ENCODE measurements at regions not wholly inside any gene's neighbourhood (a gene's known extent, or its start where the extent isn't known, plus 50 kb on each side); places are given as distances from the start of the nearest gene placed in this dataset.
"Not testable (repeated sequence)": the region's sequence is repeated elsewhere in the genome, so short reads cannot be mapped to it uniquely, and the experiment has no call there.

DNA sequence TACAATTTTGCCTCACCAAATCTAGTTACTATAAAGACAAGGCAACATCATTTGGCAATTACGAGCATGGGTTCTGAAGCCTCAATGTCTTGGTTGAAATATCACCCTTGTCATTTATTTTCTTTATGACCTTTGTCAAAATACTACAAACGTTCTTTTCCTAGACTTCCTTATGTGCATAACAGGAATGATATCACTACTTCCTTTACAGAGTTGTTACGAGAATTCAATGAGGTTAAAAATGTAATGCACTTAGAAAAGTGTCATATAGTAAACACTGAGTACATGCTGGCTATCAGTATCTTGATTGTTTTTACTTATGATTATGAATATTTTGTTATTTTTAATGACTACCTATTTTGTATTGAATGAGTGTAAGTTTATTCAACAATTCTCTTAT lies 640.9 kb upstream of the CCNG1 start:
- DNase-seq (ENCODE audit: low read depth): no peak

DNA sequence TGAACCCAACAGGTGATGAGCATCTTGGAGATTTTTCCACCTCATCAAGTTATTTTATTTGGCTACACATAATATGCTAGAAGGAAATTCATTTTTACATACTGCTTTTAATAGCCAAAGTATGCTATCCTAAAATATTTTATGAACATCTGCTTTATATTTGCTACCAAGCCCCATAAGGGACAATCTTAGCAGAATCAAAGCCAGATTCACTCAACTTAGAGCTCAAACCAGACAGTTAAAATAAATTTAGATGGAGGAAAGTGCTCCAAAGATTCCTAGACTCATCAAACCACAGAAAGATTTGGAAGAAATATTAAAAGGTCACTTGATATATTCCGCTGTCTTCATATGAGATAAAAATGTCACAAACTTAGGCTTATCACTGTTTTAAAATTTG lies 637.1 kb upstream of the CCNG1 start:
- no peak for DNase-seq (ENCODE audit: low read depth)

DNA sequence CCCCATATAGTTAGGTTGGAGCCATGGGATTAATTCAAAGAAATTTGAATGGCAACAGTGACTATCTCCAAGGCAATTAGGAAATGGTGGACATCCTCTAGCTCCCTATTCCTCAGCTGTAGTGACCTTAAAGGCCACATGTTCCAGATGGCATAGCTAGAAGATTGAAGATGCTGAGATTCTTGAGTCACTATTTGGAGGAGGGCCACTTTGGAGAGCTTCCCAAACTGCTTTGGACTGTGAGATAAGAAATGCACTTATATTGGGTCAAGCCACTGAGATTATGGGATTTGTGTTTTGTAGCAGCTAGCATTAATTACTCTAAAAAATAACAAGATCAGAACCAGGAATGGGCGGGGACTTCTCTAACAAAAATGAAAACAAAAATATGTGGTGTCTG lies 636.2 kb upstream of the CCNG1 start:
- DNase-seq (ENCODE audit: low read depth): no peak

DNA sequence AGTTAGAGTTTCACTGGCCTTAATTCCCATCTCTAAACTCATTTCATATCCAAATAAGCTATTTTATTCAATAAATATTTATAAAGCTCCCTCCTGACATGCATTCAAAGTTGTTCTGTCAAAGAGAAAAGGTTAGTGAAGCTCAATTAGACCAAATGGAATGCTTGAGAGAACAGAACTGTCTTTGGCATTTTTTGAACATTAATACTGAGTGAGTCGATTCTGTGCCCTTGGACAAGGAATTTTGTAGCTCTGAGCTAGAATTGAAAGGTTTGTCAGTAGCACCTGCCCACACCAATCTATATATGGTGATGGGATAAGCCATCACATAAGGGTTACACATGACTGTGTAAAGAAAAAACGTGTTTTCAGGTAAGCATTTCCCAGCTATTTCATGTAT lies 631.2 kb upstream of the CCNG1 start:
- DNase-seq (ENCODE audit: low read depth): no peak

DNA sequence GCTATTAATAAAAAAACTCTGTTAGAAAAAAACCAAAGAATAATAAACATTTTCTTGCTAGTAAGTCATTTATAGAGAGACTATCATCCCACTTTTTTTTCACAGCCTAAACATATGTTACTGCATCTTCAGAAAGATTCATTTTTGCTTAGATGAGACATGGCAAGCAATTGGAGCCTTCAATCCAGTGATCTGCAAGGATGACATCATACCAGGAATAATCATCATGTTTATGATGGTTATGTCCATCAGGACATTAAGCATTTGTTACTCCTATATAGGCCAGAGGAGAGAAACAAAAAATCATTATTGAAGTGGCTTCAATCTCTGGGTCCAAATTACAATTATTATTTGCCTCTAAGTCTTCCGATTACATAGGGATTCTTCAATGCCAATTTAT lies 626.3 kb upstream of the CCNG1 start:
- DNase-seq (ENCODE audit: low read depth): no peak

DNA sequence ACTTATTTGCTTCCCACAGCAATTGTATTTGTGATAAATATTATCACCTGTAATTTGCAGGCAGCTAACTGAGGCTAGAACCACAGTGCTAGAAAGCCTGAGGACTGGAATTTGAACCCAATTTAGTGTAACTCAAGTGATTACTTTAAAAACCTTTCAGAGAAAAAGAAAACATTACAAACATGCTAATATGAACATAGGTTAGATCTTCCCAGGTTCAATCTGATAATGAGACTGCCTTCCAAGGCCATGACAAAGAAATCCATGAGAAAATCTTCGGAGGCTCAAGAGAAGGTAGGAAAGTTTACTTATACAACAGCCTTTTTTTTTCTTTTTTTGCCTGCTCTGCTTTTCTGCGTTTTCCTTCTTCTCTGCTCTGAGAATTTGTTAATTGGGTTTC lies 620.6 kb upstream of the CCNG1 start:
- no peak for DNase-seq (ENCODE audit: low read depth)

DNA sequence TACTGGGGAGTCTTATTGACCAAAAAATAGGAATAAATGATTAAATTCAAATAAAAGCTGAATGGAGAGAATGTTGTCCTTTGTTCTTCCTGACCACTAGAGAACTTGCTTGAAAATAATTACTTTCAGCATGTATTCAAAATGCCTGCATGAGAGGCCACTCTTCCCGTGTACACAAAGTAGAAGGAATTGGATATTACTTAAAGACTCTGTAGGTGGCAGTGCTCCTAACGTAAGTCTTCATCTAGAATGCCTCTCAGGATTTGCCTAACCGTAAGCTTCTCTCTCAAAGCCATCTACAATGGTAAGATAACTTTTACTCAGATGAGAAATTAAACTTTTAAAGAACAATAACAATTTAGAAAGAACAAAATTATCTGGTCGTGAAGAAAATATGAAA lies 620.0 kb upstream of the CCNG1 start:
- DNase-seq (ENCODE audit: low read depth): no peak

DNA sequence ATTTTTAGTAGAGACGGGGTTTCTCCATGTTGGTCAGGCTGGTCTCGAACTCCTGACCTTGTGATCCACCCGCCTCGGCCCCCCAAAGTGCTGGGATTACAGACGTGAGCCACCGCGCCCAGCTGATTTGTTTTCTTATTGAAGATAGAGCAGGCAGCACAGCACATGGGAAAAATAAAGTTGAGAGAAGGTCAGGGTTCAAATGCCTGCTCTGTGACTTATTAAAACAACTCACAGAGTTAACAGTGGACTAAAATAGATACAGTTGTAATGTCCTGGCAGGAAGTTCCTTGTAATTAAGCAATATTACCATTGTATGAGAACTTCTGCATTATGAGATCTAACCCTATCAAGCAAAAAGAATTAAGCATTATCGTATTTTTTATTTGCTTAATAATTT lies 615.7 kb upstream of the CCNG1 start:
- not testable (repeated sequence) for DNase-seq (ENCODE audit: low read depth)

DNA sequence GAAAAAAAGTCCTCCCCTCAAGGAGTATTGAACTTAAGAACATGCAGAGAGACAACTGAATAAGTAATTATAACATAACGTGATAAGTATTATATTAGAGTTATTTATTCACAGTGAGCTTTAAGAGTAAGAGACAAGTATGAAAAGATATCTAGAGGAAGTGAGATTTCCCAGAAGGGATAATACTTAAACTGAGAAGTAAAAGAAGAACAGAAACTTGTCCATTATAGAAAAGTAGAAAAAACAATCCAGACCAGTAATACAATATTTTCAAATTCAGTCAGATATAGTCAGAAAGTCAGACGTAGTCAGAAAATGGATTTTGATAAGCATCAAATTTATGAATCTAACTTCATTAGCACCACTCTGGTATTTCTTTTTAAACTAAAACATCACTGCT lies 613.0 kb upstream of the CCNG1 start:
- DNase-seq (ENCODE audit: low read depth): no peak

DNA sequence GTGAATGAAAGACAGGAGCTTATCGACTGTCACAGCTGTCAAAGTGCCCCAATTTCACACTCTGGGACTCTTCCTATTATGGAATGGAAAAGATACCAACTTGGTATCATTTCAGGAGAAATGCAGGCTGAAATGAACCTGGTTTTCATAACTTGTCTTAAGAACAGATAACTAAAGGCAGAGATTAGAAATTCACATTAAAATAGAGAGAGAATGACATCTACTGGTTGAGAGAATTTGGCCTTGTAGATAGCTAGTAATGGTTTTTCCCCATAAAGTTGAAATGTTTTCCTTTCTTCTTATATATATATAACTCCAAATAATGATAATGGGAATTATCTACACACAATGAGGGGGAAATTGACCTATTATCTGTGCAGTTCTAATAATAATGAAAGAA lies 600.2 kb upstream of the CCNG1 start:
- no peak for DNase-seq (ENCODE audit: low read depth)

DNA sequence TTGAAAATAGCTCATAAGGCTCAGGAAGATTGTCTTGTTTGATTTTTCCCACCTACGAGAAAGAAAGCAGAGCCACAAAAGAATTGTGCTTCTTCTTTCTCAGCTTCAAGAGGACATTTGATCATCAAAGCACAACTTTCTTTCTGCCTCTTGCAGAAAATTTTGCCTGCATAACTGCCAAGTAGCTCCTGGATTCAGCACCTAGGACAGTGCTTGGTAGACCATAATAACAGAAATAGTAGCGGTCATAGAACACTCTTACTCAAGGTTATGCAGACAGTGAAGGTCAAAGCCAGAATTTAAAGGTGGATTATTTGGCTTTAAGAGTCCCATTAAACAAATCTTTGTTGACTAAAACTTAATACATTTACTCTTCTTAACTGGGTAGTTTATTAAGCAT lies 594.7 kb upstream of the CCNG1 start:
- DNase-seq (ENCODE audit: low read depth): no peak

DNA sequence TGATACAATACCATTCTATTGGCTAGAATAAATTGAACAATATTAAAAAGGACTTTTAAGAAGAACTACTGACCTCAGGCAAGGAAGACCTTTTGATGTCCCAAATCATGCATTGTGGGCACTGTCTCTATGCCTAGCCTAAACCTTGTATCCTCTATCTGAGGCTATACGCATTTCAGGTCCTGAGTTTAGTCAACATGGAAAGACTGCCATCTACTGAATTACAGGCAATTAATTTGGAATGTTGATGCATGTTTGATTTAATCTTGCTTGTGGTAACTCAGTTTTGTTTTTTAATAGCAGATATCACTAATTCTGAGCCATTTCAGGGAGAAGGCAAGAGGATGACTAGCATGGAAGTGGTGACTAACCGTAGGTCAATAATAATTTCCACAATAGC lies 585.3 kb upstream of the CCNG1 start:
- no peak for DNase-seq (ENCODE audit: low read depth)

DNA sequence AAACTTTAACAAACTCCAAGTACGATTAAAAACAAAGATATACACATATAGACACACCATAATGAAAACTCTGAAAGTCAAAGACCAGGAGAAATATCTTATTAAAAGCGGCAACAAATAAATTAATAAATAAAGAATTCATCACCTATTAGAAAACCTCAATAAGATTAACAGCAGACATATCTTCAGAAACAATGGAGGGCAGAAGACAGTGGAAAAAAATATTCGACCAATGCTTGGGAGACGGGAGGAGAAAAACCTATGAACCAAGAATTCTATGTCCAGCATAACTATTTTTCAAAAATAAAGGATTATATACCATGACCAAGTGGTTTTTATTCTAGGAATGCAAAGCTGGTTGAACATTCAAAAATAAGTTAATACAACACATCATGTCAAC lies 578.6 kb upstream of the CCNG1 start:
- no peak for DNase-seq (ENCODE audit: low read depth)

DNA sequence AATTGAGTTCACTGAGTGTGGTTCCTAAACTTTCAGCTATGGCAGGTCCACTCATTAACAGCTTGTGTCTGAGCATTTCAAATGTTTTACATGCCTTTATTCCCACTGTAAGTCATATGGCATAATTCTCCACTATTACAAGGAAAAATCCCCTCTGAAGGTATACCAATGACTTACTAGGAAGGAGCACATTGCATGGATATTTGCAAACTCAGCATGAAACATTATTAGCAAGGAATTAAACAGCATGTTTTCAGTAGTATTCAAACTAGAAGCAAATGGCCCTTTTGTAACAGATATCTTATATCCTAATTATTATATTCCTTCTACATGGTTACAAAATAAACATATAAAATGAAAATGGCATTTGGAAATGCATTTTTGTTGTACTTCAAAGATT lies 566.4 kb upstream of the CCNG1 start:
- no peak for DNase-seq (ENCODE audit: low read depth)

DNA sequence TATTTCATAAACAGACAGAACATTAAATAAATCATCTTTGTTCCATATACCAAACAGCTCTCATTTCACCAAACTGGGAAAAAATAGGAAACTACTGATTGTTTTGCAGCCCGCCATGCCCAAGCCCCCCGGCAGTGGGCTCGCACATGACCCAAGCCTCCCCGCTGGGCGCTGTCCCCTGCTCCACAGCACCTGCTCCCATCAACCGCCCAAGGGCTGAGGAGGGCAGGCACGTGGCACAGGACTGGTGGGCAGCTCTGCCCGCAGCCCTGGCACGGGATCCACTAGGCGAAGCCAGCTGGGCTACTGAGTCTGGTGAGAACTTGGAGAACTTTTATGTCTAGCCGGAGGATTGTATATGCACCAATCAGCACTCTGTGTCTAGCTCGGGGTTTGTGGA lies 554.8 kb upstream of the CCNG1 start:
- DNase-seq (ENCODE audit: low read depth): no peak

DNA sequence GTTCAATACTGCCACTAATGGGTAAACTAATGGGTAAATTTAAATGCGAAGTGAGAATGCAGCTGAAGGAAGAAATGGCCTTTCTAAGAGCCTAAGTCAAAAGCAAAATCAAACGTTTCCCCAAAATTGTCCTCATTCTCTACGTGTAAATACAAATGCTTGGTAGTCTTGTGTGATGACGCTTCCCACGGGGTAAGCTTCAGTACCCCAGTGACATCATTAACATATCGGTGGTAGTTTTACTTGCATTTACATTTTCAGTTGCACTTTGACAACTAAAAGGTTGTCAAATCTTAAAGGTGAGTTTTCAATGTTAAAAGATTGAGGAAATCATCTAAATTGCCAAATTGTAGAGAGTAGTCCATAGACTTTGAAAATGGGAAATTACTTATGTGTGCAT lies 550.7 kb upstream of the CCNG1 start:
- no peak for DNase-seq (ENCODE audit: low read depth)

DNA sequence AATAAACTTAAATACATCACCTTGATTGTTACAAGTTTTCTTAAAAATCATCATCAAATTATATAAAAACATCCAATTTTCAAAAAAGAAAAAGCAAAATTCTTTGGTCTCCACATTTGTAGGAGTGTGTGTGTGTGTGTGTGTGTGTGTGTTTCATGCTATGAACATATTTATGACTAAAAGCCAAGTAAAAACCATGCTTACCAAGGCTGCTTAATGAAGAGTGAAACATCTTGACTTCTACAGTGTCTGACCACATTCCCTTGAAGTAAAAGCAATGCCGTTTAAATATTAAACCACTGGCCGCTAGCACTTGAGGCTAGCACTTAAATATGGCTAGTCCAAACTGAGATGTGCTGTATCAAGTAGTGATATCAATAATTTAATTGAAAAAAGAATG lies 549.1 kb upstream of the CCNG1 start:
- no peak for DNase-seq (ENCODE audit: low read depth)

DNA sequence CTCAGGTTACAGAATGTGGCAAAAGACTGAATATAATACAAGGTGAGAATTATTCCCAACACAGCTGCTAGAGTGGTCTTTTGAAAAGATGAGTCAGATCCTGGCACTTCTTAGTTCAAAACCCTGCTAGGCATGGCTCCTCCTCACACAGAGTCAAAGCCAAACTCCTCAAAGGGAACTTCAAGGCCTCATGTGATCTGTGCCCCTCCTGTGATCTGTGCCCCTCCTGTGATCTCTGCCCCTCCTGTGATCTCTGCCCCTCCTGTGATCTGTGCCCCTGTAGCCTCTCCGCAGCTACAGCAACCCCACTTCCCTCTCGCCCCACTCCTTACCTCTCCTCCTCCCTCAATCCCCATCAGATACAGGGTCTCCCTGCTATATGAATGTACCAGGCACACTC lies 525.5 kb upstream of the CCNG1 start:
- no peak for DNase-seq (ENCODE audit: low read depth)

DNA sequence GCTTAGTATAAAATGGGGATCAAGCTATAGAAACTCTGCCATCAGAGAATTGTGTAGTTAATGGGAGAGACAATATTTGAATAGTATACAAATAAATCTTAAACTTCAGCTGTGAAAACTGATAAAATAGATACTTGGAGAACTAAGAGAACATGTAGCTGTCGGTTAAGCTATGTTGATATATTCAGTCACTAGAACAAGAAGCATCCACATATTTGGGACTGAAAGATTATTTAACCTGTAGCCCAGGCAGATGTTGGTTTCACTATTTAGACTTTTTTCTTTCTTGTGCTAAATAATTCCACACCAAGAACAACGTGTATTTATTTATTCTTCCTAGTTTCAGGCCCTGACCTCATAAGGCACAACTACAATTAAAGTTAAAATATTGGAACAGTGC lies 521.0 kb upstream of the CCNG1 start:
- DNase-seq (ENCODE audit: low read depth): no peak

DNA sequence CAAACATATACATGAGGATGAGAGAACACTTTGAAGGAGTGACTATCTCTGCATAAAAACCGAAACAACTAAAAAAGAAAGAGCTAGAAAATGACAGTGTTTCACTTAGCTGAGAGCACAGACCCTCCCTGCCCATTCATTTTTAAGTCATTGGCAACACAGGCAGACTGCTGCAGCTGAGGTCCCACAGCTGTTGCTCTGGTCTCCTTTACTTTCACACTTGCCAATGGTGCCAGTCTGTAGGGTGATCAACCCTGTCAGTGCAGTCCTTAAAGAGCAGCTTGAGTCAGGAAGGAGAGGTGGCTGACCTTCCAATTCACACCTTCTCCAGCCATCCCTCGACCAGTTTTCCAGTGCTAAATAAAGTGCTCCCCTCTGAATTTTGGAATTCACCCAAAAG lies 508.3 kb upstream of the CCNG1 start:
- DNase-seq (ENCODE audit: low read depth): no peak

DNA sequence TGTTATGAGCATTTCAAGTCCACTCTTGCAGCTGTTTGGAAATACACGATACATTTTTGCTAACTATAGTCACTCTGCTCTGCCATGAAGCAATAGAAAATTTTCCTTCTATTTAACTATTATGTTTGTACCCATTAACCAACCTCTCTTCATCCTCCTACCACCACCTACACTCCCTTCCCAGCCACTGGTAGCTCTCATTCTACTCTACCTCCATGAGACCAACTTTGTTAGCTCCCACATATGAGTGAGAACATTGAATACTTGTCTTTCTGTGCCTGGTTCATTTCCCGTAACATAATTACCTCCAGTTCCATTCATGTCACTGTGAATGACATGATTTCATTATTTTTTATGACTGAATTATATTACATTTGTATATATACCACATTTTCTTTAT lies 505.9 kb upstream of the CCNG1 start:
- DNase-seq (ENCODE audit: low read depth): no peak

DNA sequence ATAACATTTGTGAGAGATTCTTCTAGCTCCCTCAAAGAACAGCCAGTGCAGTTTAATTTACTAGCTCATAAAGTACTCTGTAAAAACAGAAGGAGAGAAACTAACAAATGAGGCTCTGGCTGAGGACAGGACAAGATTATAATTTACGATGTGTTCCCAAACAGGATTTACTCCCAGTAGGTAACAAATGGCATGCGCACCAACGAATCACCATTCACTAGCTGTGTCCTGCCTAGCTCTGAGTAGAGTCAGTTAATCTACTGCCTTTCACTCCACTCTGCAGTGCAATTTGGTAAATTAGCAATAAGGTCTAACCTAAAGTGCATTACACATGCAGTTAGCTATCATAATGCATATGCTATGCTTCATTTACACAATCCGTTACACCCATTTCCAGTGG lies 497.4 kb upstream of the CCNG1 start:
- no peak for DNase-seq (ENCODE audit: low read depth)

DNA sequence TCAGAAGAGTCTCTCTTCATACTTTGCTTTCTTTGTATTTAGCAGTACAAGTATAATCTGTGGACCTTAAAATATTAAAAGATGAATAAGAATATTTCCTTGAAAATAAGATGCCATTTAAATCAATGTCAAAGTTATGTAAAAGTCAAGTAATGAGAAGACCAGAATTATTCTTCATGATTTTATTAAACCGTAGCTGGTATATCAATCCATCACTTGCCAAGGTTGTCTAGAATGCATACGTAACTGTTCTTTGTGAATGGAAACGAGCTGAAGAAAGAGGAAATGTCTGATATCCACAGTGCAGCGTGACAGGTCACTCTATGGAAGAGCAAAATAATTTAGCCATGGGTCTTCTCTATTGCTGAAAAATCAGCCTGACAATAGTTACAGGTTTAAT lies 488.7 kb upstream of the CCNG1 start:
- DNase-seq (ENCODE audit: low read depth): no peak

DNA sequence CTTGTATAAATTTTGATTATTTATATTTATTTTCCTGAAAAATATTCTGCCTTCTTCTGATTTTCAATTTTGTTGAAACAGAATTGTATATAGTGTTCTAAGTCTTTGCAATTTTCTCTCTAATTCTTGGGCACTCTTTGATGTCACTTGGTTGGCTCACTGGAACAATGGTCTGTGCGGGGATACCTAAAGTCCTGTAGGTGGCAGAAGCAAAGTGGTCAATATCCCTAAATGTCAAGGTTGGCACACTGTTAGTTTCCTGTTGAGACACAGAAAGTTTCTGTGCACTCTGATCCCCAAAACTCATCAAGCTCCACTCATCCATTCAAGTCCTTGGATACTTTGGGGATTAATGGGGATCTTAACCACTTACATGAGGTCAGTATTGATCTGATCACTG lies 480.8 kb upstream of the CCNG1 start:
- no peak for DNase-seq (ENCODE audit: low read depth)

DNA sequence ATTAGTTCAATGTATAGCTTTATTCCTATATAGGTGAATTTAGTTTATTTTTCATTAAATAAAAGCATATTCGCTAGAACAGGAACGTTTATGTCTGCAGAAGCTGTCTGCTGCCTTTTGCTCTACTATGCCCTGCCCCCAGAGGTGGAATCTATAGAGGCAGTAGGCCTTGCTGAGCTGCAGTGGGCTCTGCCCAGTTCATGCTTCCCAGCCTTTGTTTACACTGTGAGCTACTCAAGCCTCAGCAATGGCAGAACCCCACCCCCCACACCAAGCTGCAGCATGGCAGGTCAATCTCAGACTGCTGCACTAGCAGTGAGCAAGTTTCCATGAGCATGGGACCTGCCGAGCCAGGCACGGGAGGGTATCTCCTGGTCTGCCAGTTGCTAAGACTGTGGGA lies 473.3 kb upstream of the CCNG1 start:
- DNase-seq (ENCODE audit: low read depth): not testable (repeated sequence)

DNA sequence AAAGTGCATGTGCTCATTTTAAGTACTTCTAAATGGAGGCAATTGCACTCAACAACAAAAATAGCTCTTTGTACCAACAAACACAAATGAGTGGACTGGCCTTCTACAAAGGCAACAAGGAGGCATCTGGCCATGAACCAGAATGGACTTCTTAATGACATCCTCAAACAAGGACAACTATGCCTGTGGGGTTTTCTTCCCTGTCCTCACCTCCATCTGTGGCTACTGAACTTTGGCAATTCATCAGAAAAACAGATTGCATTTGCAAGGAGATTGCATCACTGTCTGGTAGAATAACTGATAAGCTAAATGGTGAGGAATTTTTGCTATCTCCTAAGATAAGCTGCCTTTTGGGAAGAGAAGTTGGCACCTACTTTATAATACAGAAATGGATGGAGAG lies 447.3 kb upstream of the CCNG1 start:
- DNase-seq (ENCODE audit: low read depth): no peak
